ENCODE measurements at regions not wholly inside any gene's neighbourhood (a gene's known extent, or its start where the extent isn't known, plus 50 kb on each side); places are given as distances from the start of the nearest gene placed in this dataset.
"Not testable (repeated sequence)": the region's sequence is repeated elsewhere in the genome, so short reads cannot be mapped to it uniquely, and the experiment has no call there.

DNA sequence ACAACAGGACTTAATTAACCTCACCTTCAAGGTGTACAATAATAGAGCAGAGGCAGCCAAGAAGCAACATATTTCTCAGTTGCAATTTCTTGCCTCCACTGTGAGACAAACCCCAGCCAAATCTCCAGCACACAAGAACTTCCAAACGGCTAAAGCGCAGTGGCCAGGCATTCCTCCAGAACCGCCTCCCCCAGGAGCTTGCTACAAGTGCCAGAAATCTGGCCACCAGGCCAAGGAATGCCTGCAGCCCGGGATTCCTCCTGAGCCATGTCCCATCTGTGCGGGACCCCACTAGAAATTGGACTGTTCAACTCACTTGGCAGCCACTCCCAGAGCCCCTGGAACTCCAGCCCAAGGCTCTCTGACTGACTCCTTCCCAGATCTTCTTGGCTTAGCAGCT is 73.9 kb upstream of the FAM90A26 start:
- TF ChIP-seq, protein P1, sequence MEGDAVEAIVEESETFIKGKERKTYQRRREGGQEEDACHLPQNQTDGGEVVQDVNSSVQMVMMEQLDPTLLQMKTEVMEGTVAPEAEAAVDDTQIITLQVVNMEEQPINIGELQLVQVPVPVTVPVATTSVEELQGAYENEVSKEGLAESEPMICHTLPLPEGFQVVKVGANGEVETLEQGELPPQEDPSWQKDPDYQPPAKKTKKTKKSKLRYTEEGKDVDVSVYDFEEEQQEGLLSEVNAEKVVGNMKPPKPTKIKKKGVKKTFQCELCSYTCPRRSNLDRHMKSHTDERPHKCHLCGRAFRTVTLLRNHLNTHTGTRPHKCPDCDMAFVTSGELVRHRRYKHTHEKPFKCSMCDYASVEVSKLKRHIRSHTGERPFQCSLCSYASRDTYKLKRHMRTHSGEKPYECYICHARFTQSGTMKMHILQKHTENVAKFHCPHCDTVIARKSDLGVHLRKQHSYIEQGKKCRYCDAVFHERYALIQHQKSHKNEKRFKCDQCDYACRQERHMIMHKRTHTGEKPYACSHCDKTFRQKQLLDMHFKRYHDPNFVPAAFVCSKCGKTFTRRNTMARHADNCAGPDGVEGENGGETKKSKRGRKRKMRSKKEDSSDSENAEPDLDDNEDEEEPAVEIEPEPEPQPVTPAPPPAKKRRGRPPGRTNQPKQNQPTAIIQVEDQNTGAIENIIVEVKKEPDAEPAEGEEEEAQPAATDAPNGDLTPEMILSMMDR (IDR thresholded peaks at IDR 0.05): not testable (repeated sequence)
- TF ChIP-seq POLR2A, EP300 (IDR thresholded peaks at IDR 0.05): not testable (repeated sequence)

All from ovary (tissue), 3 donors.